ENCODE measurements at regions not wholly inside any gene's neighbourhood (a gene's known extent, or its start where the extent isn't known, plus 50 kb on each side); places are given as distances from the start of the nearest gene placed in this dataset.

DNA sequence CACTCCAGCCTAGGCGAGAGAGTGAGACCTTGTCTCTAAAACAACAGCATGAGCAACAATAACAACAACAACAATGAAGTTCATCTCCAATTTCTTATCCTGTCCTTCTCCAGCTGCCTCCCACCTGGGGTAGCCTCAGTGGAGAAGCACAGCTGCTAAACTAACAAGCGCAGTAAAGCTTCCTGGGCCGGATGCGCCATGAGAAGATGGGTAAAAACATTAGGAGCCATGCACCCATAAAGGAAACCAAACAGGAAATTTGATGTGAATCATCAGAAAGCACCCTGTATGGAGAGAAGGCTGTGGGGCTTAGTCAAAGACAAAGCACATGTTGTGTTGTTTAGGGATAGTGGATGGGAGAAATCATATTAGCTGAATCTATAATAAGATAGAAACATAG lies 61.1 kb upstream of the CCN6 start:
- Histone ChIP-seq H3K4me3 (ENCODE audit: low read depth in 1 of 2, low read length in 2 of 2) (no peak overlapping the region), H3K4me1 (ENCODE audit: control insufficient read depth in 2 of 2, insufficient read depth in 2 of 2, low read length in 1 of 2) (no peaks in the 10 kb centered on the region), H3K9me3 (ENCODE audit: control insufficient read depth in 2 of 2, insufficient read depth in 1 of 2, low read depth in 1 of 2, low read length in 1 of 2) (no peaks in the 10 kb centered on the region), H3K27ac (ENCODE audit: low read depth in 2 of 2, low read length in 1 of 2) (no peak overlapping the region), H3K36me3 (ENCODE audit: control insufficient read depth in 2 of 2, insufficient read depth in 2 of 2, low read length in 1 of 2) (no peaks in the 10 kb centered on the region), H3K27me3 (ENCODE audit: control insufficient read depth in 1 of 2, insufficient read depth in 2 of 2, low read length in 2 of 2) (no peaks in the 10 kb centered on the region)
- WGBS, 2 donors: 78 to 82% methylated on average over 4 of the region's 4 CpGs

DNA sequence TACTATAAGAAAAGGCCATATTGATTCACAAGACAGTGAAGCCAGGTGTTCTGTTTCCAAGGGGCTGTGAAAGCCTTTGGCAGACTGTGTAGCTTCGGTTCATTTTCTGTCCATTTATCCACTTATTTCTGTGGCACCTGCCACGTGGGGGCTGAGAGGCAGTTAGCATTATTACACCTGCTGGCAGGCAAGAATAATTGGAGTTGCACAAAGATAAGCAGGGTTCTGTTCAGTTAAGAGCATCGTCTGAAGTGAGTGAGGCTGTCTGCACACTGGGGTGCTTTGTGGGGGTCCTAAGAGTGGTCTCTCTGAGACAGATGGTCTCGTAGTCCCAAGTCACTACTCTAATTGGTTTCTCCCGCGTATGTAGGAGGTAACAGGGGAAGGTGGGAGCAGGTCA lies 60.6 kb upstream of the CCN6 start:
- no peaks in the 10 kb centered on the region for H3K27me3 ChIP-seq (ENCODE audit: control insufficient read depth in 1 of 2, insufficient read depth in 2 of 2, low read length in 2 of 2)
- H3K4me1 ChIP-seq (ENCODE audit: control insufficient read depth in 2 of 2, insufficient read depth in 2 of 2, low read length in 1 of 2): no peaks in the 10 kb centered on the region
- H3K4me3 ChIP-seq (ENCODE audit: low read depth in 1 of 2, low read length in 2 of 2): no peak overlapping the region
- no peaks in the 10 kb centered on the region for H3K9me3 ChIP-seq (ENCODE audit: control insufficient read depth in 2 of 2, insufficient read depth in 1 of 2, low read depth in 1 of 2, low read length in 1 of 2)
- no peaks in the 10 kb centered on the region for H3K36me3 ChIP-seq (ENCODE audit: control insufficient read depth in 2 of 2, insufficient read depth in 2 of 2, low read length in 1 of 2)
- WGBS, 2 donors: 54 to 81% methylated on average over 6 of the region's 6 CpGs
- no peak overlapping the region for H3K27ac ChIP-seq (ENCODE audit: low read depth in 2 of 2, low read length in 1 of 2)

GRCh38 chr6:111994791-111995190 lies 59.1 kb upstream of the CCN6 start:
- Histone ChIP-seq H3K36me3 (ENCODE audit: control insufficient read depth in 2 of 2, insufficient read depth in 2 of 2, low read length in 1 of 2) (no peaks in the 10 kb centered on the region), H3K4me3 (ENCODE audit: low read depth in 1 of 2, low read length in 2 of 2) (no peak overlapping the region), H3K27ac (ENCODE audit: low read depth in 2 of 2, low read length in 1 of 2) (no peak overlapping the region), H3K4me1 (ENCODE audit: control insufficient read depth in 2 of 2, insufficient read depth in 2 of 2, low read length in 1 of 2) (no peaks in the 10 kb centered on the region), H3K27me3 (ENCODE audit: control insufficient read depth in 1 of 2, insufficient read depth in 2 of 2, low read length in 2 of 2) (no peaks in the 10 kb centered on the region), H3K9me3 (ENCODE audit: control insufficient read depth in 2 of 2, insufficient read depth in 1 of 2, low read depth in 1 of 2, low read length in 1 of 2) (no peaks in the 10 kb centered on the region)
- WGBS, 2 donors: 72 to 81% methylated on average over 6 of the region's 6 CpGs

DNA sequence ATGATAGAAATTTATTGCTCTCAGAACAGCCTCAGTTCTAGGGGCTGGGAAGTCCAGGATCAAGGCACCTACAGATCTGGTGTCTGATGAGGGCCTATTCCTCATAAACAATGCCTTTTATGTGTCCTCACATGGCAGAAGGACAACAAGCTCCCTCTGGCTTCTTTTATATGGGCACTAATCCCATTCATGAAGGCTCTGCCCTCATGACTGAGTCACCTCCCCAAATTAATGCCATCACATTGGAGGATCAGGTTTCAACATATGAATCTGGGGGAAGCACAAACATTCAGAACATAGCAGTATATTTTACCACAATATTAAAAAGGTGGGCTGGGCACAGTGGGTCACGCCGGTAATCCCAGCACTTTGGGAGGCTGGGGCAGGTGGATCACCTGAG lies 58.5 kb upstream of the CCN6 start:
- Histone ChIP-seq H3K4me3 (ENCODE audit: low read depth in 1 of 2, low read length in 2 of 2) (no peak overlapping the region), H3K27me3 (ENCODE audit: control insufficient read depth in 1 of 2, insufficient read depth in 2 of 2, low read length in 2 of 2) (no peaks in the 10 kb centered on the region), H3K36me3 (ENCODE audit: control insufficient read depth in 2 of 2, insufficient read depth in 2 of 2, low read length in 1 of 2) (no peaks in the 10 kb centered on the region), H3K4me1 (ENCODE audit: control insufficient read depth in 2 of 2, insufficient read depth in 2 of 2, low read length in 1 of 2) (no peaks in the 10 kb centered on the region), H3K9me3 (ENCODE audit: control insufficient read depth in 2 of 2, insufficient read depth in 1 of 2, low read depth in 1 of 2, low read length in 1 of 2) (no peaks in the 10 kb centered on the region), H3K27ac (ENCODE audit: low read depth in 2 of 2, low read length in 1 of 2) (no peak overlapping the region)
- WGBS, 2 donors: 91 to 95% methylated on average over 2 of the region's 2 CpGs

- Histone ChIP-seq H3K27ac (ENCODE audit: low read depth in 2 of 2, low read length in 1 of 2) (no peak overlapping the region), H3K27me3 (ENCODE audit: control insufficient read depth in 1 of 2, insufficient read depth in 2 of 2, low read length in 2 of 2) (no peaks in the 10 kb centered on the region), H3K4me3 (ENCODE audit: low read depth in 1 of 2, low read length in 2 of 2) (no peak overlapping the region), H3K4me1 (ENCODE audit: control insufficient read depth in 2 of 2, insufficient read depth in 2 of 2, low read length in 1 of 2) (no peaks in the 10 kb centered on the region), H3K9me3 (ENCODE audit: control insufficient read depth in 2 of 2, insufficient read depth in 1 of 2, low read depth in 1 of 2, low read length in 1 of 2) (no peaks in the 10 kb centered on the region), H3K36me3 (ENCODE audit: control insufficient read depth in 2 of 2, insufficient read depth in 2 of 2, low read length in 1 of 2) (no peaks in the 10 kb centered on the region)
- WGBS, 2 donors: 83 to 84% methylated on average over 17 of the region's 17 CpGs
Measured at GRCh38 chr6:111996144-111996865, 57.6 kb upstream of the CCN6 start.

DNA sequence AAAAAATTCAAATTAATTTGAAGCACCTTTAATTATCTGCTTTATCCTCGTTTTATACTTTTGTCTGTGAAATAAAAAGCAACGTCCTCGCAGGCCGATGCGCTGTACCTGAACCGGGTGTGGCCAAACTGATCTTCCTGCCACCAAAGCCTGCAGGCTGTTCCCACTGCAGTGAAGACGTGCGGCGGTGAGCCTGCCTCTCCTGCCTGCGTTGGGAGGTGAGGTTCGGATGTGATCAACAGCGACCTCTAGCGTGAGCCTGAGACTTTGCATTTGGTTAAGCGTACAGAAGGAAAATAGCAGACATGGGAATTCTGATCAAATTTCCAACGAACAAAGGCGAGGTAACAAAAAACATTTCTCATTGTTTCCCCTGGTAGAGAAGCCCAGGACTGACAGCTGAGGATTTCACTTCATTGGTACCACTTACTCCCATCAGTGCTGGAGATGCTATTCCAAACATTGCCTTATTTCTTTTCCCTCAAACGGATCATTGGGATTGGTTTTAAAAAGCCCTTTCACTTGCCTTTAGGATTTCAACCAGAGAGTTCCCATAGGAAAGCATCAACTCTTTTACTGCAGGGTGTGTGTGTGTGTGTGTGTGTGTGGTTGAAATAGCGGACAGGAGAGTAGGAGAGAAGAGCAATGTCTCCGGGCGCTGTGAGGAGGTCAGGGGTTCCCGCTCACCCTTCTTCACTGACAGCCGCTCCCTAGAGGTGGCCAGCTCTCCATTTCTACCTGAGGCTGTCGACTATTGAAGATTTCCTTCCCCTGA lies 56.6 kb upstream of the CCN6 start:
- H3K27ac ChIP-seq (ENCODE audit: low read depth in 2 of 2, low read length in 1 of 2): no peak overlapping the region
- H3K4me1 ChIP-seq (ENCODE audit: control insufficient read depth in 2 of 2, insufficient read depth in 2 of 2, low read length in 1 of 2): no peaks in the 10 kb centered on the region
- H3K9me3 ChIP-seq (ENCODE audit: control insufficient read depth in 2 of 2, insufficient read depth in 1 of 2, low read depth in 1 of 2, low read length in 1 of 2): peaks cover 0 to 2% of the 10 kb centered on the region in 2 donors
- 22 to 23% methylated on average over 23 of the region's 23 CpGs for WGBS, 2 donors
- H3K36me3 ChIP-seq (ENCODE audit: control insufficient read depth in 2 of 2, insufficient read depth in 2 of 2, low read length in 1 of 2): no peaks in the 10 kb centered on the region
- H3K4me3 ChIP-seq (ENCODE audit: low read depth in 1 of 2, low read length in 2 of 2): no peak overlapping the region
- no peaks in the 10 kb centered on the region for H3K27me3 ChIP-seq (ENCODE audit: control insufficient read depth in 1 of 2, insufficient read depth in 2 of 2, low read length in 2 of 2)

GRCh38 chr6:111997853-111998208 lies 56.1 kb upstream of the CCN6 start:
- Histone ChIP-seq H3K4me3 (ENCODE audit: low read depth in 1 of 2, low read length in 2 of 2) (no peak overlapping the region), H3K27ac (ENCODE audit: low read depth in 2 of 2, low read length in 1 of 2) (no peak overlapping the region), H3K4me1 (ENCODE audit: control insufficient read depth in 2 of 2, insufficient read depth in 2 of 2, low read length in 1 of 2) (no peaks in the 10 kb centered on the region), H3K9me3 (ENCODE audit: control insufficient read depth in 2 of 2, insufficient read depth in 1 of 2, low read depth in 1 of 2, low read length in 1 of 2) (peaks cover 0 to 2% of the 10 kb centered on the region in 2 donors), H3K36me3 (ENCODE audit: control insufficient read depth in 2 of 2, insufficient read depth in 2 of 2, low read length in 1 of 2) (no peaks in the 10 kb centered on the region), H3K27me3 (ENCODE audit: control insufficient read depth in 1 of 2, insufficient read depth in 2 of 2, low read length in 2 of 2) (no peaks in the 10 kb centered on the region)
- 64 to 72% methylated on average over 6 of the region's 6 CpGs for WGBS, 2 donors

DNA sequence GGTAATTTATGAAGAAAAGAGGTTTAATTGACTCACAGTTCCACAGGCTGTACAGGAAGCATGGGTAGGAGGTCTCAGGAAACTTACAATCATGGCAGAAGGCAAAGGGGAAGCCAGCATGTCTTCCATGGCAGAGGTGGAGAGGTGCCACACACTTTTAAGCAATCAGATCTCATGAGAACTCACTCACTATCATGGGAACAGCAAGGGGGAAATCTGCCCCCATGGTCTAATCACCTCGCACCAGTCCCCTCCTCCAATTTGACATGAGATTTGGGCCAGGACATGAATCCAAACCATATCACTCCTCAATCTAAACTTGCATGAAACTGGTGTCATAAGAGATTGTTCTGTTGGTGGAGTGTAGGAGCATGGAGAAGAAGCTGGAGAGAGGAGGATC lies 51.6 kb upstream of the CCN6 start:
- H3K27me3 ChIP-seq (ENCODE audit: control insufficient read depth in 1 of 2, insufficient read depth in 2 of 2, low read length in 2 of 2): no peaks in the 10 kb centered on the region
- H3K9me3 ChIP-seq (ENCODE audit: control insufficient read depth in 2 of 2, insufficient read depth in 1 of 2, low read depth in 1 of 2, low read length in 1 of 2): peaks cover 0 to 2% of the 10 kb centered on the region in 2 donors
- no peak overlapping the region for H3K27ac ChIP-seq (ENCODE audit: low read depth in 2 of 2, low read length in 1 of 2)
- no peaks in the 10 kb centered on the region for H3K4me1 ChIP-seq (ENCODE audit: control insufficient read depth in 2 of 2, insufficient read depth in 2 of 2, low read length in 1 of 2)
- no peaks in the 10 kb centered on the region for H3K36me3 ChIP-seq (ENCODE audit: control insufficient read depth in 2 of 2, insufficient read depth in 2 of 2, low read length in 1 of 2)
- WGBS, 2 donors: 97 to 100% methylated on average over 1 of the region's 1 CpG
- no peak overlapping the region for H3K4me3 ChIP-seq (ENCODE audit: low read depth in 1 of 2, low read length in 2 of 2)
